Testis (tissue), 2 donors: ENCODE measurements at regions not wholly inside any gene's neighbourhood (a gene's known extent, or its start where the extent isn't known, plus 50 kb on each side); places are given as distances from the start of the nearest gene placed in this dataset.

Source experiments
- POLR2A ChIP-seq: fragments of 450-650 bp; IDR thresholded peaks from one replicate; pipeline ENCODE4 v1.6.1; 2017; ENCODE audit warnings: antibody characterized with exemption, mild to moderate bottlenecking, moderate library complexity
- TF ChIP-seq, protein P1 (sequence below), 3 experiments: fragments of 450-650 bp in 2 of 3; fragments of 200-600 bp in 1 of 3; sonication (generic) in 1 of 3; IDR thresholded peaks; one replicate each; pipeline ENCODE4 v1.5.1; 2016 to 2019; ENCODE audit warnings: antibody characterized with exemption in 3 of 3, mild to moderate bottlenecking in 2 of 3, moderate library complexity in 1 of 3

GRCh38 chr4:58734030-58734674 lies 1624.0 kb upstream of the IGFBP7 start:
- TF ChIP-seq, protein P1, sequence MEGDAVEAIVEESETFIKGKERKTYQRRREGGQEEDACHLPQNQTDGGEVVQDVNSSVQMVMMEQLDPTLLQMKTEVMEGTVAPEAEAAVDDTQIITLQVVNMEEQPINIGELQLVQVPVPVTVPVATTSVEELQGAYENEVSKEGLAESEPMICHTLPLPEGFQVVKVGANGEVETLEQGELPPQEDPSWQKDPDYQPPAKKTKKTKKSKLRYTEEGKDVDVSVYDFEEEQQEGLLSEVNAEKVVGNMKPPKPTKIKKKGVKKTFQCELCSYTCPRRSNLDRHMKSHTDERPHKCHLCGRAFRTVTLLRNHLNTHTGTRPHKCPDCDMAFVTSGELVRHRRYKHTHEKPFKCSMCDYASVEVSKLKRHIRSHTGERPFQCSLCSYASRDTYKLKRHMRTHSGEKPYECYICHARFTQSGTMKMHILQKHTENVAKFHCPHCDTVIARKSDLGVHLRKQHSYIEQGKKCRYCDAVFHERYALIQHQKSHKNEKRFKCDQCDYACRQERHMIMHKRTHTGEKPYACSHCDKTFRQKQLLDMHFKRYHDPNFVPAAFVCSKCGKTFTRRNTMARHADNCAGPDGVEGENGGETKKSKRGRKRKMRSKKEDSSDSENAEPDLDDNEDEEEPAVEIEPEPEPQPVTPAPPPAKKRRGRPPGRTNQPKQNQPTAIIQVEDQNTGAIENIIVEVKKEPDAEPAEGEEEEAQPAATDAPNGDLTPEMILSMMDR (IDR thresholded peaks at IDR 0.05): no peak
- TF ChIP-seq POLR2A: no peak
